Thymus (tissue), 11 donors: ENCODE measurements at regions not wholly inside any gene's neighbourhood (a gene's known extent, or its start where the extent isn't known, plus 50 kb on each side); places are given as distances from the start of the nearest gene placed in this dataset.

Experiments used
- DNase-seq, 9 donors: peaks; one replicate each; pipeline ENCODE4 v3.0.0-alpha.2; 2013; ENCODE audit warnings: low spot score in 9 of 9, low read depth in 6 of 9, missing footprints in 1 of 9
- H3K27ac ChIP-seq, 2 donors: one replicate each; pipeline ENCODE4 v1.5.1; 2013; ENCODE audit warnings: control low read depth in 1 of 2, low read depth in 1 of 2, low read length in 1 of 2, mild to moderate bottlenecking in 1 of 2, moderate library complexity in 1 of 2
- H3K27me3 ChIP-seq, 2 donors: one replicate each; pipeline ENCODE4 v1.5.1; 2013; ENCODE audit warnings: low read length in 1 of 2; ENCODE audit not compliant: control insufficient read depth in 2 of 2, insufficient read depth in 1 of 2
- H3K36me3 ChIP-seq, 2 donors: one replicate each; pipeline ENCODE4 v1.5.1; 2013; ENCODE audit warnings: low read length in 1 of 2, mild to moderate bottlenecking in 1 of 2, moderate library complexity in 1 of 2; ENCODE audit not compliant: control insufficient read depth in 2 of 2, insufficient read depth in 2 of 2
- H3K4me1 ChIP-seq, 2 donors: one replicate each; pipeline ENCODE4 v1.5.1; 2013; ENCODE audit warnings: low read length in 2 of 2; ENCODE audit not compliant: control insufficient read depth in 2 of 2, insufficient read depth in 2 of 2
- H3K4me3 ChIP-seq, 2 donors: one replicate each; pipeline ENCODE4 v1.5.1; 2013; ENCODE audit warnings: low read length in 2 of 2, control low read depth in 1 of 2, mild to moderate bottlenecking in 1 of 2
- H3K9me3 ChIP-seq, 2 donors: one replicate each; pipeline ENCODE4 v1.5.1; 2013; ENCODE audit warnings: low read length in 1 of 2, mild to moderate bottlenecking in 1 of 2; ENCODE audit not compliant: control insufficient read depth in 2 of 2, insufficient read depth in 1 of 2
- WGBS: extraction: QIAGEN DNeasy Blood & Tissue Kit; methylation state at CpG from one replicate; pipeline ENCODE4 v1.1.7; 2013; 5-methylcytosine and 5-hydroxymethylcytosine counted together
- donor health status: healthy.

- Histone ChIP-seq H3K27ac (no peak overlapping the region), H3K36me3 (no peaks in the 10 kb centered on the region), H3K27me3 (no peaks in the 10 kb centered on the region), H3K4me1 (no peaks in the 10 kb centered on the region), H3K4me3 (no peak overlapping the region), H3K9me3 (no peaks in the 10 kb centered on the region)
- no peak for DNase-seq
- 100% methylated on average over 1 of the region's 1 CpG for WGBS
Measured at GRCh38 chr2:75792996-75793395, 82.3 kb upstream of the GCFC2 start.

GRCh38 chr2:75792146-75792545, 81.4 kb upstream of the GCFC2 start:
- H3K4me3 ChIP-seq, result no peak overlapping the region
- DNase-seq, result no peak
- WGBS, result 97% methylated on average over 4 of the region's 4 CpGs

DNA sequence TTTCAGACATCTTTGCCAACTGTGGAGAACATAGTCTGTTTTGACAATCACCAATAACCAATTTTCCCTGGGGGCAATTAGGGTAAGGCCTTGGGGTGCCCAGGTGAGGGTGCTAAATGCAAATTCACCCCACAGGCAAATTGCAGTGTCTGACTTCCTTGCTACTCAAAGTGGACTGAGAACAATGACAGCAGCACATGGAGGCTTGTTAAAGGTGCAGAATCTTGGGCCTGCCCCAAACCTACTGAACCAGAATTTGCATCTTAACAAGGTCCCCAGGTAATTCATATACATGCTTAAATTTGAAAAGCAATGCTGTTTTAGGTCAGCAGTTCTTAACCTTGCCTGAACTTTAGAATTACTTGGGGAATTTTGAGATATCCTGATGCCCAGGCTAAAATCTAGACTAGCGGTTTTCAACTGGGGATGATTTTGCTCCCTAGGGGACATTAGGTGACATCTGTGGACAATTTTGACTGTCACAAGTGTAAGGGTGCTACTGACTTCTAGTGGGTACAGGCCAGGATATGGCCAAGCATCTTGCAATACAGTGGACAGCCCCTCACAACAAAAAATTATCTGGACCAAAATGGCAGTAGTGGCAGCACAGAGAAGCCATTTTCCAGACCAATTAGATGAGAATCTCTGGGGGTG, 80.2 kb upstream of the GCFC2 start:
- Histone ChIP-seq H3K4me1 (no peaks in the 10 kb centered on the region), H3K27ac (no peak overlapping the region), H3K9me3 (no peaks in the 10 kb centered on the region), H3K36me3 (no peaks in the 10 kb centered on the region), H3K4me3 (no peak overlapping the region), H3K27me3 (no peaks in the 10 kb centered on the region)
- WGBS, result 95% methylated on average over 1 of the region's 1 CpG
- no peak for DNase-seq

More at GRCh38 chr2:75792146-75792545, 81.4 kb upstream of the GCFC2 start:
- H3K36me3 ChIP-seq, result no peaks in the 10 kb centered on the region
- no peaks in the 10 kb centered on the region for H3K9me3 ChIP-seq
- no peak overlapping the region for H3K27ac ChIP-seq
- no peaks in the 10 kb centered on the region for H3K27me3 ChIP-seq
- H3K4me1 ChIP-seq, result no peaks in the 10 kb centered on the region

DNA sequence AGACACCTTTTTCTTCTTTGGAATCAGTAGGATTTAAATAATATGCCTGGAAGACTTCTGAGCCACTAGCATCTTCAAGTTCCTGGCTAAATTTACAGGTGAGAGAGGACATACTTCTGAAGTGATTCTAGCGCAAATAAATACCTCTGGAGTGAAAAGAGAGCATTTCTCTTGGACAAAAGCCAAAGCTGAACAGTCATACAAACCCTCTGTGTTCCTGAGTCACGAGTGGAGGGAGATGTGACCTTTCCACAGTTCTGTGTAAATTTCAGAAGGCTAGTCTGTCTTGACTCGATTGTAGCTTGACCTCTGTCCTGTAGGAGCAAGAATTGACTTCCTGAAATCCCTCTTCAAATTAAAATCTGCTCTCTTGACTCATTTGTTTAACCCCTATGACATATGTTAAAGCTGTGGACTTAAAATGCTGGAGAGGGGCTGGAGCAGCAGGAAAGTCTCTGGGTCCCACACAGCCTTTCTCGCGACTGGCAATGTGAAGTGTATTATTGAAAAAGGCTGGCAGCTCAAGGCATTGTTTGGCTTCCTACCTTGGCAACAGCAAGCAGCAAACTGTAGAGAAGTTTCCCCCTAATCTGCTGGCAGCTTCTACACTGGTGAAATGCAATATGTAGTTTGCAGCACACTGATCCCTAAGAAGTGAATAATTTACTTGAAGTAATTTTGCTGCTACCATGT, 79.6 kb upstream of the GCFC2 start:
- Histone ChIP-seq H3K27ac (no peak overlapping the region), H3K36me3 (no peaks in the 10 kb centered on the region), H3K4me1 (no peaks in the 10 kb centered on the region), H3K4me3 (no peak overlapping the region), H3K27me3 (no peaks in the 10 kb centered on the region), H3K9me3 (no peaks in the 10 kb centered on the region)
- 69% methylated on average over 5 of the region's 5 CpGs for WGBS
- no peak for DNase-seq

DNA sequence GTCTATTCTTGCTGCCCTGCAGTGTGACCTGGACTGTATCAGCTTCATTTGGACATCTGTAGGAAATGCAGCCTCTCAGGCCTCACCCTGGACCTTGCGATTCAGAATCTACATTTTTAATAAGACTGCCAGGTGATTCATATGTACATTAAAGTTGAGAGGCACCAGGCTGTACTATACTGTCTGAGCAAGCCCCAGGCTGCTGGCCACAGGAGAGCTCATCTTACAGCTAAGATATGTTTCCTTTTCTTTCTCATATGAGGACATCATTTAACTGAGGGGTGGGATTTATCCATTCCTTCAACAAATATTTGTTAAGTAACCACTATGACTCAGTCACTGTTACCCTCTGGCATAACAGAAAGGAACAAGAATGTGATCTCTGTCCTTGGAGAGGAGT, 78.2 kb upstream of the GCFC2 start:
- no peaks in the 10 kb centered on the region for H3K36me3 ChIP-seq
- 95% methylated on average over 1 of the region's 1 CpG for whole genome bisulfite sequencing
- no peaks in the 10 kb centered on the region for H3K4me1 ChIP-seq
- no peaks in the 10 kb centered on the region for H3K9me3 ChIP-seq
- H3K27me3 ChIP-seq, result no peaks in the 10 kb centered on the region
- no peak for DNase-seq
- no peak overlapping the region for H3K27ac ChIP-seq
- H3K4me3 ChIP-seq, result no peak overlapping the region

GRCh38 chr2:75788154-75788553, 77.4 kb upstream of the GCFC2 start:
- DNase-seq, result no peak
- WGBS, result 89% methylated on average over 4 of the region's 4 CpGs
- Histone ChIP-seq H3K9me3 (no peaks in the 10 kb centered on the region), H3K27ac (no peak overlapping the region), H3K36me3 (no peaks in the 10 kb centered on the region), H3K27me3 (no peaks in the 10 kb centered on the region), H3K4me1 (no peaks in the 10 kb centered on the region), H3K4me3 (no peak overlapping the region)

GRCh38 chr2:75787532-75788132, 76.9 kb upstream of the GCFC2 start:
- 30% methylated on average over 5 of the region's 5 CpGs for WGBS
- DNase-seq, result peak in 2 of 9 donors; percentile 8 to 14
- H3K27ac ChIP-seq, result no peak overlapping the region
- H3K27me3 ChIP-seq, result no peaks in the 10 kb centered on the region
- H3K9me3 ChIP-seq, result no peaks in the 10 kb centered on the region
- H3K4me1 ChIP-seq, result no peaks in the 10 kb centered on the region
- H3K4me3 ChIP-seq, result no peak overlapping the region
- no peaks in the 10 kb centered on the region for H3K36me3 ChIP-seq

DNA sequence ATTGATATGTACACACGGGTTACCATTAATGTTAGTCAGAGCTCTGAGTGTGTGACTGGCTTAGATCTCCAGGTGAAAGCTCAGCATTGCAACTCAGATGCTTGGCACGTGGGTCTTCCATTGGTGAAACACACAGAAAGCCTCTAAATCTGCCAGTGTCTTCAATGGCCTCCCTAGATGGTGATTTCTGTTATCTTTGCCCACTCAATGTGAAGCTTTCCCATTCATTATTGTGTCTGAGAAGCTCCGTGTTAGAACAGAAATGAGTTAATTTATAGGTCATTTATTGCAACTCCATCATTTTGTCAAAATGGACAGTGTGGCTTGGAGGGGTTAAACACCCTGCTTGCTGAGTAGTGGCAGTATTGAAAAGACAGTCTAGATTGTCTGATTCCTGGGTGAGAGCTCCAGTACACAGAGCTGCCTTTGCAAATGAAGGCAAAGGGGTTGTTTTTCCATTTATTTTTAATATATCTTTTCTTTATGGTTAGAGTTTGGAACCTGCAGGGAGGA, 64.7 kb upstream of the GCFC2 start:
- WGBS, result 75% methylated on average over 3 of the region's 3 CpGs
- Histone ChIP-seq H3K27me3 (no peaks in the 10 kb centered on the region), H3K4me3 (no peak overlapping the region), H3K4me1 (no peaks in the 10 kb centered on the region), H3K9me3 (no peaks in the 10 kb centered on the region), H3K27ac (no peak overlapping the region), H3K36me3 (no peaks in the 10 kb centered on the region)
- no peak for DNase-seq

GRCh38 chr2:75772908-75773630, 62.4 kb upstream of the GCFC2 start:
- Histone ChIP-seq H3K36me3 (no peaks in the 10 kb centered on the region), H3K27me3 (no peaks in the 10 kb centered on the region), H3K4me1 (no peaks in the 10 kb centered on the region), H3K27ac (no peak overlapping the region), H3K4me3 (no peak overlapping the region), H3K9me3 (no peaks in the 10 kb centered on the region)
- 38% methylated on average over 5 of the region's 5 CpGs for WGBS
- no peak for DNase-seq
